GM12878 (cell line): ENCODE measurements at regions not wholly inside any gene's neighbourhood (a gene's known extent, or its start where the extent isn't known, plus 50 kb on each side); places are given as distances from the start of the nearest gene placed in this dataset.

ENCODE experiments used
- CEBPB ChIP-seq, 2 experiments: fragments of 150-350 bp in 1 of 2; IDR thresholded peaks; 2 replicates each; pipeline ENCODE4 v1.6.1; 2012 to 2014; ENCODE audit warnings: low read depth in 2 of 2, low read length in 2 of 2, borderline replicate concordance in 1 of 2, inconsistent platforms in 1 of 2
- IRF5 ChIP-seq: fragments of 450-650 bp; IDR thresholded peaks from 2 replicates; pipeline ENCODE4 v1.6.1; 2017; ENCODE audit warnings: borderline replicate concordance
- LARP7 ChIP-seq: fragments of 450-650 bp; IDR thresholded peaks from 2 replicates; pipeline ENCODE4 v1.6.1; 2017; ENCODE audit warnings: mild to moderate bottlenecking
- MYC ChIP-seq: IDR thresholded peaks from 2 replicates; pipeline ENCODE4 v1.6.1; 2011; ENCODE audit warnings: mild to moderate bottlenecking, low read length, moderate library complexity, inconsistent platforms; ENCODE audit not compliant: insufficient read depth, insufficient replicate concordance, insufficient read length, severe bottlenecking
- NKRF ChIP-seq: fragments of 450-650 bp; conservative IDR thresholded peaks from 2 replicates; pipeline ENCODE4 v1.6.1; 2017; ENCODE audit warnings: mild to moderate bottlenecking, moderate library complexity
- NR2C2 ChIP-seq: IDR thresholded peaks from 2 replicates; pipeline ENCODE4 v1.6.1; 2011; ENCODE audit warnings: borderline replicate concordance, low read depth; ENCODE audit not compliant: control insufficient read depth, insufficient read length
- RELB ChIP-seq: fragments of 450-650 bp; IDR thresholded peaks from 2 replicates; pipeline ENCODE4 v1.6.1; 2017; ENCODE audit warnings: low read depth, mild to moderate bottlenecking, moderate library complexity
- SREBF2 ChIP-seq: IDR thresholded peaks from 2 replicates; pipeline ENCODE4 v1.6.1; 2012; ENCODE audit warnings: mild to moderate bottlenecking, low read length
- ZBTB33 ChIP-seq: fragments of 450-650 bp; IDR thresholded peaks from 2 replicates; pipeline ENCODE4 v1.6.1; 2017; ENCODE audit warnings: mild to moderate bottlenecking

GRCh38 chr5:23305055-23305454, 202.4 kb upstream of the PRDM9 start (continued):
- TF ChIP-seq NKRF (no peak), RELB (no peak), LARP7 (no peak), ZBTB33 (no peak), IRF5 (no peak), SREBF2 (no peak), MYC (no peak), CEBPB (IDR thresholded peaks at IDR 0.05; ENCODE audit: borderline replicate concordance in 1 of 2, low read depth in 2 of 2, low read length in 2 of 2) (no peak), NR2C2 (no peak)
